ENCODE measurements at regions not wholly inside any gene's neighbourhood (a gene's known extent, or its start where the extent isn't known, plus 50 kb on each side); places are given as distances from the start of the nearest gene placed in this dataset.
A peak's percentile ranks its signal among the peaks of the same experiment; 100 is the strongest.

DNA sequence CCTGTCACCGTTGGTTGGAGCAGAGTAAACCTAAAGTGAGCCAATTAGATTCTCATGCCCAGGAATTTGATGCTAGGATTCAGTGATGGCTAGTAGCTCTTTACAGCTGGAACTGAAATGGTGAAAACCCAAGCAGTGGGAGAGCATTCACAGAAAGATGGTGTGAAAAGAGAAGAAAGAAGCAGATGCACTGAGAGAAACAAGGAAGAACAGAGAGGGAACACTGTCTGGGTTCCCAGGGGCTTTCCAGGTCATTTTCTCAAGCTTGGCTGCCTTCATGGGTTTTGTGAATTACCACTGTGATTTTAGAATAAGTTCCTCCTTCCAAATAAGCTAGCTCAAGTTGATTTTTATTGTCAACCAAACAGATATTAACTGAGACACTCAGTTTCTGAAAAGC lies 104.1 kb upstream of the AKIRIN2 start:
- no peaks in the 10 kb centered on the region for H3K9me3 Mint-ChIP-seq
- CTCF ChIA-PET, result no interaction called here
- no peak for ATAC-seq (ENCODE audit: low read depth)

GRCh38 chr6:87803791-87804190 lies 101.8 kb upstream of the AKIRIN2 start:
- no peak for TF ChIP-seq CTCF (IDR thresholded peaks at IDR 0.05)
- intact Hi-C loops (cut with micrococcal nuclease), result no loop called here
- H3K27ac Mint-ChIP-seq, result no peak overlapping the region
- H3K4me3 Mint-ChIP-seq, result no peak overlapping the region
- CTCF ChIA-PET, result interaction anchor here (1.3 kb wide), 1 partner anchor 28 kb away, joined by 3 read pairs; no protein-coding TSS in a partner anchor
- peaks cover 49% of the 10 kb centered on the region for H3K4me1 Mint-ChIP-seq
- no peaks in the 10 kb centered on the region for H3K27me3 Mint-ChIP-seq
- H3K9me3 Mint-ChIP-seq, result no peaks in the 10 kb centered on the region
- H3K36me3 Mint-ChIP-seq (ENCODE audit: low read depth), result no peaks in the 10 kb centered on the region
- ATAC-seq (ENCODE audit: low read depth) (no peak), DNase-seq (no peak)
- POLR2A ChIA-PET, result interaction anchor here (0.6 kb wide), 2 partner anchors 311 to 1158 kb away, joined by 3 read pairs; no protein-coding TSS in a partner anchor

More for the DNA sequence above, 104.1 kb upstream of the AKIRIN2 start:
- POLR2A ChIA-PET, result interaction anchor here (0.7 kb wide), 1 partner anchor 217 kb away, joined by 3 read pairs; the partner anchor contains the start of genes ORC3 and RARS2
- Mint-ChIP-seq H3K4me3 (no peak overlapping the region), H3K27ac (no peak overlapping the region), H3K27me3 (no peaks in the 10 kb centered on the region), H3K36me3 (ENCODE audit: low read depth) (no peaks in the 10 kb centered on the region), H3K4me1 (peaks cover 33% of the 10 kb centered on the region)
- intact Hi-C loops (cut with micrococcal nuclease), result loop anchor here (2.0 kb wide), 1 partner anchor 13 kb away; no protein-coding TSS in a partner anchor
- no peak for DNase-seq
- TF ChIP-seq CTCF (IDR thresholded peaks at IDR 0.05), result no peak

DNA sequence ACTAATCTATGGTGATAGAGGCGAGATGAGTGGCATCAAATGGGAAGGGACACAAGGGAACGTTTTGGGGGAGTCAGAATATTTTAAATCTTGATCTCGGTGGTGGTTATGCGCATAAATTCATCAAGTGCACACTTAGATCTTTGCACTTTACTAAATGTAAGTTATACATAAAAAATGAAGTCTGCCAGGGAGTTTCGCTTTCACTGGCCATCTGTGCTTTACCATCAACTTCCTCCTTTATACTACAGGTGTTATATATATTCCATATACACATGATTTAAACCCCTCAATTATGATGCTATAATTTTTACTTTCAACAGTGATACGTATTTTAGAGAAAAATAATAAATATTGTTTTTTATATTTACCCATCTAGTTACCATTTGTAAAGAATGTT lies 97.6 kb upstream of the AKIRIN2 start:
- H3K27ac Mint-ChIP-seq, result peak overlapping the region; percentile 2
- no peaks in the 10 kb centered on the region for H3K27me3 Mint-ChIP-seq
- intact Hi-C loops (cut with micrococcal nuclease), result no loop called here
- no peaks in the 10 kb centered on the region for H3K9me3 Mint-ChIP-seq
- ChIA-PET POLR2A (interaction anchor here (0.8 kb wide), 1 partner anchor 210 kb away, joined by 3 read pairs; no protein-coding TSS in a partner anchor), CTCF (no interaction called here)
- DNase-seq (no peak), ATAC-seq (ENCODE audit: low read depth) (peak; percentile 48)
- no peaks in the 10 kb centered on the region for H3K36me3 Mint-ChIP-seq (ENCODE audit: low read depth)
- TF ChIP-seq CTCF (IDR thresholded peaks at IDR 0.05), result no peak
- H3K4me1 Mint-ChIP-seq, result peaks cover 54% of the 10 kb centered on the region
- peak overlapping the region; percentile 3 for H3K4me3 Mint-ChIP-seq

GRCh38 chr6:87798393-87799278 lies 96.6 kb upstream of the AKIRIN2 start:
- Mint-ChIP-seq H3K27me3 (no peaks in the 10 kb centered on the region), H3K9me3 (no peaks in the 10 kb centered on the region), H3K36me3 (ENCODE audit: low read depth) (no peaks in the 10 kb centered on the region), H3K4me1 (peaks cover 56% of the 10 kb centered on the region), H3K27ac (no peak overlapping the region), H3K4me3 (no peak overlapping the region)
- ATAC-seq (ENCODE audit: low read depth) (no peak), DNase-seq (no peak)
- POLR2A ChIA-PET, result interaction anchor here (1.4 kb wide), 1 partner anchor 42 kb away, joined by 3 read pairs; no protein-coding TSS in a partner anchor
- intact Hi-C loops (cut with micrococcal nuclease), result no loop called here
- no peak for TF ChIP-seq CTCF (IDR thresholded peaks at IDR 0.05)
- CTCF ChIA-PET, result no interaction called here

Measured in activated B cell treated with CpG ODN at 0.5 μM for 24 hours (primary cell).